ENCODE measurements at regions not wholly inside any gene's neighbourhood (a gene's known extent, or its start where the extent isn't known, plus 50 kb on each side); places are given as distances from the start of the nearest gene placed in this dataset.
"Not testable (repeated sequence)": the region's sequence is repeated elsewhere in the genome, so short reads cannot be mapped to it uniquely, and the experiment has no call there.

DNA sequence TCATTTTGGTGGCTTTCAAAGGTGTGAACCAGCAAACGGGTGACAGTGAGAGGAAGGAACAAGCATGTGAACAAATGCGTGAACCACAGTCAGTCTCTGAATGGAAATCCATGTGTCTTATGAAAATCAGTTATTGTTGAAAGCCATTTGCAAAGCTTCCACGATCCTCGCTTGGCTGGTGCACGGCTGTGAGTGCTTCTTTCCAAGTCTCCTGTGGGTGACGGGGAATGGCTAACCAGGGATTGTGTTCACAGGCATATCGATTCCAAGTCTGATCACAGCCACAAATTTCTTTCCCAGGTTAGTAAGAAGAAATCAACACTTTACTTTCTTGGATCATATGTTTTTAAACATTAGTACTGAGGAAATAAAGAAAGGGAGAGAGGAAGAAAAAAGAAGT lies 556.9 kb upstream of the RBFOX1 start:
- no peak overlapping the region for H3K27ac ChIP-seq
- ChIA-PET CTCF (no interaction called here), POLR2A (ENCODE audit: low non-redundant PET) (no interaction called here)
- TF ChIP-seq, protein P1, sequence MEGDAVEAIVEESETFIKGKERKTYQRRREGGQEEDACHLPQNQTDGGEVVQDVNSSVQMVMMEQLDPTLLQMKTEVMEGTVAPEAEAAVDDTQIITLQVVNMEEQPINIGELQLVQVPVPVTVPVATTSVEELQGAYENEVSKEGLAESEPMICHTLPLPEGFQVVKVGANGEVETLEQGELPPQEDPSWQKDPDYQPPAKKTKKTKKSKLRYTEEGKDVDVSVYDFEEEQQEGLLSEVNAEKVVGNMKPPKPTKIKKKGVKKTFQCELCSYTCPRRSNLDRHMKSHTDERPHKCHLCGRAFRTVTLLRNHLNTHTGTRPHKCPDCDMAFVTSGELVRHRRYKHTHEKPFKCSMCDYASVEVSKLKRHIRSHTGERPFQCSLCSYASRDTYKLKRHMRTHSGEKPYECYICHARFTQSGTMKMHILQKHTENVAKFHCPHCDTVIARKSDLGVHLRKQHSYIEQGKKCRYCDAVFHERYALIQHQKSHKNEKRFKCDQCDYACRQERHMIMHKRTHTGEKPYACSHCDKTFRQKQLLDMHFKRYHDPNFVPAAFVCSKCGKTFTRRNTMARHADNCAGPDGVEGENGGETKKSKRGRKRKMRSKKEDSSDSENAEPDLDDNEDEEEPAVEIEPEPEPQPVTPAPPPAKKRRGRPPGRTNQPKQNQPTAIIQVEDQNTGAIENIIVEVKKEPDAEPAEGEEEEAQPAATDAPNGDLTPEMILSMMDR (conservative IDR thresholded peaks at IDR 0.05; ENCODE audit: low read depth), result no peak
- DNase-seq (ENCODE audit: low spot score), result no peak

DNA sequence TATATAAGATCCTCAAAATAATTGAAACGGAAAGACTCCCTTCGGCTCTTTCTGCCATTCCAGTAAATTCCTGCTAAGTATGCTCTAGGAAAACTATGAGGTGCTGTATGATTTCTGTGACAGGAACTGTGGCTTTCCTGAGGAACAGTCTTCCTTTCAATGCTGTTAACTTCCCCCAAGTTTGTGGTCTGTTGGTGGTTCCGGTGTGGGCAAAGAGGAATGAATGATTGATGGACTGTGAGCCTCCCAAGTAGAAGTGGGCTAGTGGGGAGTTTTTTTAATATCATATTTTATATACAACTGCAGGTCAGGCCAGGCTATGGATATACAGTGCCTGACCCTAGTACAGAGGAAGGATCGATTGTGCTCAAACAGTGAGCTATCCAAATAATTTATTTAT lies 560.7 kb upstream of the RBFOX1 start:
- no peak overlapping the region for H3K27ac ChIP-seq
- ChIA-PET POLR2A (ENCODE audit: low non-redundant PET) (no interaction called here), CTCF (no interaction called here)
- DNase-seq (ENCODE audit: low spot score), result no peak
- TF ChIP-seq, protein P1 (conservative IDR thresholded peaks at IDR 0.05; ENCODE audit: low read depth), result no peak

- TF ChIP-seq, protein P1 (conservative IDR thresholded peaks at IDR 0.05; ENCODE audit: low read depth), result no peak
- ChIA-PET POLR2A (ENCODE audit: low non-redundant PET) (no interaction called here), CTCF (no interaction called here)
- no peak for DNase-seq (ENCODE audit: low spot score)
- H3K27ac ChIP-seq, result no peak overlapping the region
These were observed 579.1 kb upstream of the RBFOX1 start for GRCh38 chr16:6753553-6753952.

DNA sequence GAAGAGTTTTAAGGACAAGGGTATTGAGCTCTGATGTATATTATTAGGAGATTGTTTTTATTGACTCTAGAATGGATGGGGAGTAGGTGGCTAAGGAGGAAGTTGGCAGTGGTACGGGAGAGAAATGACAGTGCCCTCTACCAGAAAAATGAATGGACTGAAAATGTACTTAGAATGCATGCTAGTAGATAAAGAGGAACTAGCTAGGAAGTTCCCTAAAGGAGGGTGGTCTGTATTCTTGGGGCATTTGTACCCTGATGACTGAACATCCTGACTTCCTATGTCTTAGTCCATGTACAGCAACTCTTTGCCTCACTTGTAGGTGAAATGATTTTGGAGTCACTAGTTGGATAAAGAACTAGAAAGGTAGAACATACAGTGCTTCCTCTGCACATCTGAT lies 581.5 kb upstream of the RBFOX1 start:
- TF ChIP-seq, protein P1 (conservative IDR thresholded peaks at IDR 0.05; ENCODE audit: low read depth), result no peak
- no peak for DNase-seq (ENCODE audit: low spot score)
- ChIA-PET POLR2A (ENCODE audit: low non-redundant PET) (no interaction called here), CTCF (no interaction called here)
- H3K27ac ChIP-seq, result no peak overlapping the region

DNA sequence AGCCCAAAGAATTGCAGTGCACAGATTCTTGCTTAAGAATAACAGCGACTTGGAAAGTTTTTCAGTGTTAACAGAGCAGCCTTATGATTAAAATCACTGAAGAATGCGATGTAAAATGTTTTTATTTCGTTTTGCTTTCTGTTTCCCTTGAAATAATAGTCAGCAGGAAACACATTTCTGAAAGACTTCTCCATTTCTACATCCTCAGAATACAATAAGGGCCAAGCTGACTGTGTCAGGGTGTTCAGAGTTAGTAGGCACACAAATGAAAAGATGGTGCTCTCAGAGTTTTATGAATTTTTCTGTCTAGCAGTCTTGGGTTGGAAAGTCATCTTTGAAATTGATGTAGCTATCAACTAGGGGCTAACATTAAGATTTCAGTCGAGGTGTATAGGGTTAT lies 582.9 kb upstream of the RBFOX1 start:
- TF ChIP-seq, protein P1 (conservative IDR thresholded peaks at IDR 0.05; ENCODE audit: low read depth), result no peak
- POLR2A ChIA-PET (ENCODE audit: low non-redundant PET), result interaction anchor here (0.5 kb wide), 1 partner anchor 1401 kb away, joined by 3 read pairs; no protein-coding TSS in a partner anchor
- no peak for DNase-seq (ENCODE audit: low spot score)
- H3K27ac ChIP-seq, result no peak overlapping the region
- CTCF ChIA-PET, result no interaction called here

DNA sequence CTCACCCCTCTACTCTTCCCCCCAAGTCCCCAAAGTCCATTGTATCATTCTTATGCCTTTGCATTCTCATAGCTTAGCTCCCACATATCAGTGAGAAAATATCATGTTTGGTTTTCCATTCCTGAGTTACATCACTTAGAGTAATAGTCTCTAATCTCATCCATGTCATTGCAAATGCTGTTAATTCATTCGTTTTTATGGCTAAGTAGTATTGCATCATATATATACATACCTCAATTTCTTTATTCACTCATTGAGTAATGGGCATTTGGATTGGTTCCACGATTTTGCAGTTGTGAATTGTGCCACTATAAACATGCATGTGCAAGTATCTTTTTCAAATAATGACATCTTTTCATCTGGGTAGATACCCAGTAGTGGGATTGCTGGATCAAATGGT lies 596.3 kb upstream of the RBFOX1 start:
- DNase-seq (ENCODE audit: low spot score); H3K27ac ChIP-seq; CTCF ChIA-PET; POLR2A ChIA-PET (ENCODE audit: low non-redundant PET): not testable (repeated sequence)

DNA sequence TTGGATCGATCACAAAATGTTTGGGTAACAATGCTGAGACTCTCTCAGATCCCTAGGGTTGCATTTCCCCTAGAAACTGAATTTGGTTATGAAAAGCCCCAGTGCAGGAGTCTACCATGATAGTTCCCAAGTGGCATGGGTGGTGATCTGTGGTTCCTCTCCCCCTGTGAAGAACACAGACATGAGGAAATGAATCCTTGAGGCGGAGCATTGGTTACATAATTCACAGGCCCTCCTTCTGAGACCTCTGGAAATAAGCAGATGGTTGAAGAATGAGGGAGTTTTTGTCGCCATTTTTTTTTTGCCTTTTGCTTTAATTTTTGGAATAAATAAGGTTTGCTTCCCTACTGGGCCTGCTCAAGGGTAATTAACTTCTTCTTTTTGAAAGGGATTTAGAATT lies 597.0 kb upstream of the RBFOX1 start:
- ChIA-PET POLR2A (ENCODE audit: low non-redundant PET) (no interaction called here), CTCF (no interaction called here)
- TF ChIP-seq, protein P1 (conservative IDR thresholded peaks at IDR 0.05; ENCODE audit: low read depth), result no peak
- no peak overlapping the region for H3K27ac ChIP-seq
- DNase-seq (ENCODE audit: low spot score), result no peak

Data from RWPE1 (cell line).